ENCODE measurements at regions not wholly inside any gene's neighbourhood (a gene's known extent, or its start where the extent isn't known, plus 50 kb on each side); places are given as distances from the start of the nearest gene placed in this dataset.
"Not testable (repeated sequence)": the region's sequence is repeated elsewhere in the genome, so short reads cannot be mapped to it uniquely, and the experiment has no call there.

DNA sequence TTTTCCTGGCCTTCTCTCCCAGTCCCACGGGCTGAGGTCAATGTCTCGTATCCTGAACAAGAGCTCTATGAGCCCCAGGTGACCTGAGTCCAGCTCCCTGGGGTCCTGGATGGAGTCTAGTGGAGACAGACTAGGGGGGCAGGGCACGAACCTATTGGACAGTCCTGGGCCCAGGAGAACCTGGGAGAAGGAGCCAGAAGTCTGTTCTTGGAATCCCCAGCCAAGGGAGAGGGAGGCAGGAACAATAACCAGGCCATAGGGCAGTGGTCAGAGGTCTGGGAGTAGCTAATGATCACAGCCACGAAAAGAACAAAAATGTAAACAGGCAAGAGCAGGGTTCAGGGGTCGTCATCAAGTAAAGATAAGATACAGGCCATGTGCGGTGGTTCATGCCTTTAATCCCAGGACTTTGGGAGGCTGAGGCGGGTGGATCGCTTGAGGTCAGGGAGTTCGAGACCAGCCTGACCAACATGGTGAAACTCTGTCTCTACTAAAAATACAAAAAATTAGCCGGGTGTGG lies 60.8 kb downstream of the COPRS start:
- no peak overlapping the region for H3K27ac ChIP-seq (ENCODE audit: low read depth, low read length)
- H3K27me3 ChIP-seq (ENCODE audit: insufficient read depth, low read length) = no peaks in the 10 kb centered on the region

DNA sequence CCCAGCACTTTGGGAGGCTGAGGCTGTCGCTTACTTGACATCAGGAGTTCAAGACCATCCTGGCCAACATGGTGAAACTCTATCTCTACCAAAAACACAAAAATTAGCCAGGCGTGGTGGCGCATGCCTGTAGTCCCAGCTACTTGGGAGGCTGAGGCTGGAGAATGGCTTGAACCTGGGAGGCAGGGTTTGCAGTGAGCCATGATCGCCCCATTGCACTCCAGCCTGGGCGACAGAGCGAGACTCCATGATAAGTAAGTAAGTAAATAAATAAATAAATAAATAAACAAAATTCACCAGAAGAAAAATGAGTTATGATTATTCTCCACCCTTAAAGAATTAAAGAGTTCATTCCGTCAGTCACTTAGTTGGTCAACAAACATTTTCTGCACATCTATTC lies 63.1 kb downstream of the COPRS start:
- H3K4me1 ChIP-seq (ENCODE audit: insufficient read depth, low read length); H3K9me3 ChIP-seq (ENCODE audit: insufficient read depth, low read depth, low read length); H3K27ac ChIP-seq (ENCODE audit: low read depth, low read length); H3K36me3 ChIP-seq (ENCODE audit: insufficient read depth, low read length); H3K4me3 ChIP-seq (ENCODE audit: low read length); H3K27me3 ChIP-seq (ENCODE audit: insufficient read depth, low read length); H3K9ac ChIP-seq (ENCODE audit: low read depth, low read length): not testable (repeated sequence)
- 96% methylated on average over 5 of the region's 7 CpGs for WGBS

More for the DNA sequence above, 60.8 kb downstream of the COPRS start:
- Histone ChIP-seq H3K36me3 (ENCODE audit: insufficient read depth, low read length) (no peaks in the 10 kb centered on the region), H3K4me3 (ENCODE audit: low read length) (no peak overlapping the region), H3K4me1 (ENCODE audit: insufficient read depth, low read length) (no peaks in the 10 kb centered on the region), H3K9me3 (ENCODE audit: insufficient read depth, low read depth, low read length) (no peaks in the 10 kb centered on the region), H3K9ac (ENCODE audit: low read depth, low read length) (no peak overlapping the region)
- WGBS = 91% methylated on average over 10 of the region's 10 CpGs

DNA sequence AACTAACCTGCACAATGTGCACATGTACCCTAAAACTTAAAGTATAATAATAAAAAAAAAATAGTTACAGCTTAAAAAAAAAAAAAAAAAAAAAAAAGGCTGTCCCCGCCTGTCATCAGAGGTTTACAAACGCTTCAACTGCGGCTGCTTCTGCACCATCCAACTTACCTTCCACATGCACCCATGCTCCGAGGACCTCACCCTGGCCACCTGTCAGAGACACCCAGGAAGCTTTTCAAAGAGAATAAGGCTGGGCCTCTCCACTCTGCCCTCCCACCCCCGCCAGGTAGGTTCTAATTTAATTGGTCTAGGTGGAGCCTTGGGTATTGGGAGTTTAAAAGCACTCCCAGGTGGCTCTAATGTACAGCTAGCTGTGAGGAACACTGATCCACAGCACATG lies 64.9 kb downstream of the COPRS start:
- no peaks in the 10 kb centered on the region for H3K9me3 ChIP-seq (ENCODE audit: insufficient read depth, low read depth, low read length)
- no peak overlapping the region for H3K9ac ChIP-seq (ENCODE audit: low read depth, low read length)
- 93% methylated on average over 5 of the region's 5 CpGs for WGBS
- H3K4me3 ChIP-seq (ENCODE audit: low read length) = no peak overlapping the region
- no peaks in the 10 kb centered on the region for H3K4me1 ChIP-seq (ENCODE audit: insufficient read depth, low read length)
- H3K27me3 ChIP-seq (ENCODE audit: insufficient read depth, low read length) = no peaks in the 10 kb centered on the region
- no peak overlapping the region for H3K27ac ChIP-seq (ENCODE audit: low read depth, low read length)
- H3K36me3 ChIP-seq (ENCODE audit: insufficient read depth, low read length) = no peaks in the 10 kb centered on the region

DNA sequence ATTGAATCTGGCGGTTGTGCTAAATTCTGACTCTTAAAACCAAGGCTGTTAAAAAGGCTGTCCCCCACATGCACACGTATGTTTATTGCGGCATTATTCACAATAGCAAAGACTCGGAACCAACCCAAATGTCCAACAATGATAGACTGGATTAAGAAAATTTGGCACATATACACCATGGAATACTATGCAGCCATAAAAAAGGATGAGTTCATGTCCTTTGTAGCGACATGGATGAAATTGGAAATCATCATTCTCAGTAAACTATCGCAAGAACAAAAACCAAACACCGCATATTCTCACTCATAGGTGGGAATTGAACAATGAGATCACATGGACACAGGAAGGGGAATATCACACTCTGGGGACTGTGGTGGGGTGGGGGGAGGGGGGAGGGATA lies 65.4 kb downstream of the COPRS start:
- H3K9ac ChIP-seq (ENCODE audit: low read depth, low read length); H3K27ac ChIP-seq (ENCODE audit: low read depth, low read length); H3K27me3 ChIP-seq (ENCODE audit: insufficient read depth, low read length); H3K4me1 ChIP-seq (ENCODE audit: insufficient read depth, low read length); H3K36me3 ChIP-seq (ENCODE audit: insufficient read depth, low read length); H3K4me3 ChIP-seq (ENCODE audit: low read length); H3K9me3 ChIP-seq (ENCODE audit: insufficient read depth, low read depth, low read length): not testable (repeated sequence)
- 84% methylated on average over 4 of the region's 7 CpGs for WGBS

DNA sequence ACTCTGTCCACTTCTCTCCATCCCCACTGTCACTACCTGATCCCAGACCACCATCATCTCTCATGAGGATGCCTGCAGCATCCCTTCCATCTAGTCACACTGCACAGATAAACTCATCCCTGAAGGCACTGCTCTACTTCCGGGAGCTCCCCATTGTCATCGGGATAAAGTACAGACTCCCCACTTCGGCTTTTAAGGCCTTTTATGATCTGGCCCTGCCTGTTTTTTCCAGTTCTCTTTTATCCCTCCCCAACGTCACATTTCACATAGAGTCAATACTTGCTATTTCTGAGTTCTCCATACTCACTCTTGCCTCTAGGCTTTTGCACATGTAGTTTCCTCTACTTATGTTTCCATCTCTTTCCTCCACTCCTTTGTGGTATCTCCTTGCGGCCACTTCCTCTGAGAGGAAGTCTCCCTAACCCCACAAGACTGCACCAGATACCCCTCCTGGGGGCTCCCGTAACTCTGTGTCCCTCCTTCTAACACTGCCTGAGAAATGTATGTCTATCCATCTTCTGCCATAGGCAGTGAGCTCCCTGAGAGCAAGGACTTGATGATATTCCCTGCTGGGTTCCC lies 66.9 kb downstream of the COPRS start:
- H3K27ac ChIP-seq (ENCODE audit: low read depth, low read length) = no peak overlapping the region
- H3K9ac ChIP-seq (ENCODE audit: low read depth, low read length) = no peak overlapping the region
- WGBS = 91% methylated on average over 6 of the region's 6 CpGs
- no peaks in the 10 kb centered on the region for H3K36me3 ChIP-seq (ENCODE audit: insufficient read depth, low read length)
- H3K27me3 ChIP-seq (ENCODE audit: insufficient read depth, low read length) = no peaks in the 10 kb centered on the region
- H3K9me3 ChIP-seq (ENCODE audit: insufficient read depth, low read depth, low read length) = no peaks in the 10 kb centered on the region
- H3K4me3 ChIP-seq (ENCODE audit: low read length) = no peak overlapping the region
- no peaks in the 10 kb centered on the region for H3K4me1 ChIP-seq (ENCODE audit: insufficient read depth, low read length)

DNA sequence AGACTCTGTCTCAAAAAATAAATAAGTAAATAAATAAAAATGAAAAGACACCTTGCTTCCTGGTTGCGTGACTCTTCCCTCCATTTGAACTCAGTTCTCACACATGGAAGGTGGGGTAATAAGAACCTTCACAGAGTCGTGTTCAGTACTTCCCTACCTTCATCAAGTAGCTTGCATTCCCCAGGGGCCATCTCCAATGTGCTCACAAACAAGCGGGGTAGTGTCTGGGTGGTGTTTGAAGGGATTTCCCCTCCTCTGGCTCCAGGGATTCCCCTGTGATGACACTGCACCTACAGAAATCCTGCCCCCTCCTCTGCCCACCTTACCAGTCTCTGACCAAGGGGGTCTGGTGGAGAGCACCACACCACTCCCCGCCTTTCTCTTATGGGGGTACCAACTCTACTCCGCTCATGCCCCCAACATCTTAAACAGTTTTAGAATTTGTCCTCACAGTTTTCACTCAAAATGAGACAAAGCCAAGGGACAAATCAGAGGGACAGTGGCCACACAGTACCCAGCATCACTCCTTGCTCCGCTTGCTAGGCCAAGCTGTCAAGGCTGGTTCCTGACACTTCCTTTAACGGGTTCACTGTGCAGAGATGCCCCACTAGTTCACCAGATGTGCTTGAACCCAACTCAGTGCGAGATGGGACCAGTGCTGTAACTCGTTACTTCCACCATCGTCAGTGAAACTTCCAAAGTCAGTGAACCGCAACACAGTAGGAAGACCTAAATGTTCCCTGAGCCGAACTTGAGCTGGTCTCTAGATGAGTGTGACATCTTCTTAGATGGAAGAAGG lies 69.1 kb downstream of the COPRS start:
- Histone ChIP-seq H3K4me1 (ENCODE audit: insufficient read depth, low read length) (no peaks in the 10 kb centered on the region), H3K9me3 (ENCODE audit: insufficient read depth, low read depth, low read length) (no peaks in the 10 kb centered on the region), H3K9ac (ENCODE audit: low read depth, low read length) (no peak overlapping the region), H3K27ac (ENCODE audit: low read depth, low read length) (no peak overlapping the region), H3K4me3 (ENCODE audit: low read length) (no peak overlapping the region), H3K36me3 (ENCODE audit: insufficient read depth, low read length) (no peaks in the 10 kb centered on the region), H3K27me3 (ENCODE audit: insufficient read depth, low read length) (no peaks in the 10 kb centered on the region)
- 91% methylated on average over 11 of the region's 12 CpGs for WGBS

DNA sequence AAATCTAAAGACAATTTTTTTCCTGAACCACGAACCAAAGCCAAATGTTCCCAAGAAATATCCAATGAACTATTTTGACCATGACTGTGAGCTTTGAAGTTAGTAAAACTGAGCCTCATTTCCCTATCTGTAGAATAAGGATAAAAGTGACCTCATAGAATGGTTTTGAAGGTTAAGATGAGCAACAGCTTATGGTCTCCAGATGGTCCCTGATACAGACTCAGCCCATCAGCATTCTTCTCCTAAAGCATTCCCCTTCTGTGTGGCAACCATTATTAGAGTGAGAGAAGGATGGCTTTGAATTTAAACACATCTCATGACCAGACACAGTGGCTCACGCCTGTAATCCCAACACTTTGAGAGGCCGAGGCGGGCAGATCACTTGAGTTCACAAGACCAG lies 70.1 kb downstream of the COPRS start:
- Histone ChIP-seq H3K36me3 (ENCODE audit: insufficient read depth, low read length) (no peaks in the 10 kb centered on the region), H3K4me3 (ENCODE audit: low read length) (no peak overlapping the region), H3K27ac (ENCODE audit: low read depth, low read length) (no peak overlapping the region), H3K9me3 (ENCODE audit: insufficient read depth, low read depth, low read length) (no peaks in the 10 kb centered on the region), H3K4me1 (ENCODE audit: insufficient read depth, low read length) (no peaks in the 10 kb centered on the region), H3K9ac (ENCODE audit: low read depth, low read length) (no peak overlapping the region), H3K27me3 (ENCODE audit: insufficient read depth, low read length) (no peaks in the 10 kb centered on the region)
- WGBS = 95% methylated on average over 4 of the region's 4 CpGs

DNA sequence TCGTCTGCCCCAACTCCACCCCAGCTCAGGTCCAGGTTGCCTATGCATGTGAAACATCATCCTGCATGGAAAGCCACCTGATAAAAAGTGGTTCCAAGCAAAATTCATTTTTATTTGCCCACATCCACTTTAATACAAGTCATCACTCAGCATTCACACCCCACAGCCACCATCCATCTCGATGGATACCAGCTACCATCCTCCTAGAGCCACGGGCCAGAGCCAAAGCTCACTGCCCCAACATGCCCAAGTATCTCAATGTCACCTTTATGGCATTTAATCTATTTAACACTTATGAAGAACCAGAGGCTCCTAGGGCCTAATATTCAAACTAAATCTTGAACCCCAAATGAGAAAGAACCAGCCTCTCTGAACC lies 70.5 kb downstream of the COPRS start:
- Histone ChIP-seq H3K9me3 (ENCODE audit: insufficient read depth, low read depth, low read length) (no peaks in the 10 kb centered on the region), H3K4me1 (ENCODE audit: insufficient read depth, low read length) (no peaks in the 10 kb centered on the region), H3K27ac (ENCODE audit: low read depth, low read length) (no peak overlapping the region), H3K27me3 (ENCODE audit: insufficient read depth, low read length) (no peaks in the 10 kb centered on the region), H3K9ac (ENCODE audit: low read depth, low read length) (no peak overlapping the region), H3K36me3 (ENCODE audit: insufficient read depth, low read length) (no peaks in the 10 kb centered on the region), H3K4me3 (ENCODE audit: low read length) (no peak overlapping the region)
- 90% methylated on average over 3 of the region's 3 CpGs for WGBS

DNA sequence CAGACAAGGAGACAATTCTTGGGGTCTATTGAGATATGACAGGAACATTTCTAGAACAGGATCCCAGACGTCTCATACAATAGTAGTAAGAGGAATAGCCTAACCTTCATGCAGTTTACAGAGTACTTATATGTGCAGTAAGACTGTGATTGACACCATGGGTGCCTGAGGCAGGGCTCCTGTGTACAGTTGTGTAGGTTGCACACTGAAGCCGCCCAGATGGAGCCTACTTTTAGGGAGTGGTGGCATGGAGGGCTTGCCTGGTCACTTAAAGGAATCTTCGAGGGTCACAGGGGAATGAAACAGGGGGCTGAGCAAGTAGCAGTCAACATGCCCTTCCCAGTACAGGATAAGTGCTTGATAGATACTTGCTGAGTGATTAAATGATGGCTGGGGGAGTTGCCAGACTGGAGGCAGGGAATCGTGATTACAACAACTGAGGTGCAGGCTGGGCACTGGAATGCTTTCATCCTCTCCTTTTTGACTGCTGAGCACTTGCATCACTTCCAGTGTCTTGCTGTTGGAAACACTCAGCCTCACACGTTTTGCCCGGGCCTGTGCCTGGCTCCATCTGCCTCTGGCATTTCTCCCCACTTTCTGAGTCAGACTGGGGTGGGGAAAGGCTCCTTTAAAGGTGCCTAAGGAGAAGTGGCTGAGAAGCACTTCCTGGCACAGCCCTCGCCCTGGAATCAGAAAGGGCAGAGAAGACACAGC lies 71.0 kb downstream of the COPRS start:
- no peaks in the 10 kb centered on the region for H3K4me1 ChIP-seq (ENCODE audit: insufficient read depth, low read length)
- H3K36me3 ChIP-seq (ENCODE audit: insufficient read depth, low read length) = no peaks in the 10 kb centered on the region
- 74% methylated on average over 7 of the region's 7 CpGs for WGBS
- H3K9ac ChIP-seq (ENCODE audit: low read depth, low read length) = no peak overlapping the region
- H3K9me3 ChIP-seq (ENCODE audit: insufficient read depth, low read depth, low read length) = no peaks in the 10 kb centered on the region
- H3K27ac ChIP-seq (ENCODE audit: low read depth, low read length) = no peak overlapping the region
- H3K27me3 ChIP-seq (ENCODE audit: insufficient read depth, low read length) = no peaks in the 10 kb centered on the region
- H3K4me3 ChIP-seq (ENCODE audit: low read length) = no peak overlapping the region

DNA sequence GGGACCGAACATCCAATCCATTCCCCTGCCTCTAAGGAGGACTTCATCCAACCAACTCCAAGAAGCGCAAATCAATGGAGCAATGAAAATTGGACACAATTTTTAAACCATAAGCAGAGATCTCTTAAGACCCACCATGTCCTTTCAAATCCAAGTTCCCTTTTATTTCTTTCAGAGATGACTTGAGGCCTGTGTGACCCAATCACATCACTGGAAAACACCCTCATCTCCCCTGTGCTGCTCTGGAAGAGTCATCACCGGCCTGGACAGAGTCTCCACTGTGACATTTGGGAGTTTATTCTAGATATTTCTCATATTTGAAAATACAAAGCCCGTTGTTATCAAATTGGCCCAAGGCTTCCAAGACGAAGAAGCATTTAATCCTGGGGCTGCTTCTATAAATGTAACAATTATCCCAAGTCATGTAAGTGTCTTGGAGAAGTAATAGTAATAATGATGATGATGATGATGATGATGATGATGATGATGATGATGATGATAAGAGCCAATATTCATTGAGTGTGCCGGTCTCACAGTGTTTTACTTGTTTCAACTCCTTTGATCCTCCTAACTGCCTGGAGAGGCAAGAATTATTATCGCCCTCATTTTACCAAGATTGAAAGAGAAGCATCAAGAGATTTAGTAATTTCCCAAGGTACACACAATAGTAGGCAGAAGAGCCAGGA lies 72.1 kb downstream of the COPRS start:
- Histone ChIP-seq H3K27me3 (ENCODE audit: insufficient read depth, low read length) (no peaks in the 10 kb centered on the region), H3K4me1 (ENCODE audit: insufficient read depth, low read length) (no peaks in the 10 kb centered on the region), H3K36me3 (ENCODE audit: insufficient read depth, low read length) (no peaks in the 10 kb centered on the region), H3K27ac (ENCODE audit: low read depth, low read length) (no peak overlapping the region), H3K4me3 (ENCODE audit: low read length) (no peak overlapping the region), H3K9ac (ENCODE audit: low read depth, low read length) (no peak overlapping the region), H3K9me3 (ENCODE audit: insufficient read depth, low read depth, low read length) (no peaks in the 10 kb centered on the region)
- 91% methylated on average over 7 of the region's 7 CpGs for WGBS

DNA sequence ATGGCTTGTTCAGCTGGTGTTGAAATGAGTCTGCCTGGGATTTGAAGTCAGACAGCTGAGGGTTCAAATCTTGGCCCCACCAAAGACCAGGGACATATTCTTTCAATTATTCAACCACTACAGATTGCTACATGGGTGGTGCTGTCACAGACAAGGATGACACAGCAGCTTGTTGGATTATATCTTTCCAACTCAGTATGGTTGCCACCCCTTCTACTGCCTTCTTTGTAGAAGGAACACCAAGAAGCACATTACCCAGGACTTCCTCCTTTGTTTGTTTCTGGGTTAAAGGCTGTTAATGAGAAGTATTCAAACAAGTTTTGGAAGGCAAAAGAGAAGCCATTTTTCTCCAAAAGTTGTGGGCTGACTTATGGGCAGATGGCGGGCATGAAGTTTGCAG lies 78.6 kb downstream of the COPRS start:
- Histone ChIP-seq H3K27ac (ENCODE audit: low read depth, low read length) (no peak overlapping the region), H3K36me3 (ENCODE audit: insufficient read depth, low read length) (no peaks in the 10 kb centered on the region), H3K9ac (ENCODE audit: low read depth, low read length) (no peak overlapping the region), H3K27me3 (ENCODE audit: insufficient read depth, low read length) (no peaks in the 10 kb centered on the region), H3K9me3 (ENCODE audit: insufficient read depth, low read depth, low read length) (peaks cover 3% of the 10 kb centered on the region; the same call in 1 of the 2 replicates), H3K4me3 (ENCODE audit: low read length) (no peak overlapping the region), H3K4me1 (ENCODE audit: insufficient read depth, low read length) (no peaks in the 10 kb centered on the region)
- WGBS = 94% methylated on average over 1 of the region's 1 CpG

All from HUES64 (cell line).